Kidney tubule cell (primary cell): ENCODE measurements at regions not wholly inside any gene's neighbourhood (a gene's known extent, or its start where the extent isn't known, plus 50 kb on each side); places are given as distances from the start of the nearest gene placed in this dataset.
"Not testable (repeated sequence)": the region's sequence is repeated elsewhere in the genome, so short reads cannot be mapped to it uniquely, and the experiment has no call there.

ENCODE experiments used
- DNase-seq: peaks from one replicate; pipeline ENCODE4 v3.0.0-alpha.2; 2018; ENCODE audit warnings: low spot score

DNA sequence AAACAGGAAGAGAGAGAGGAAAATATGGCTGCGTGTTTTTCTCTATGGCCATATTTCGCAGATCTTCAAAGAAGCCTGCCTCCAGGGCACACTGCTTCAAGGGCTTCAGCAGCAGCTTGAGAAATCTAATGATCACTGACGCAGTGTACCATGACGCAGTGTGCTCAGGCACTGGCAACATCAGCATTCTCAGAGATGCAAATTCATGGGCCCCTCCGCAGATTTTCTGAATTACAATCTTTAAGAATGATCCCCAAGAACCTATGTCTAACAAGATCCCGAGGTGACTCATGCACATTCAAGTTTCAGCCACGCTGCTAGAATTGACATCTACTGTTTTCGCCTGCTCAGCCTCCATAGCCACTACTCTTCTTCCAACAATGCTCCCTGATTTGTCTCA lies 143.9 kb upstream of the ZNF366 start:
- DNase-seq: no peak

DNA sequence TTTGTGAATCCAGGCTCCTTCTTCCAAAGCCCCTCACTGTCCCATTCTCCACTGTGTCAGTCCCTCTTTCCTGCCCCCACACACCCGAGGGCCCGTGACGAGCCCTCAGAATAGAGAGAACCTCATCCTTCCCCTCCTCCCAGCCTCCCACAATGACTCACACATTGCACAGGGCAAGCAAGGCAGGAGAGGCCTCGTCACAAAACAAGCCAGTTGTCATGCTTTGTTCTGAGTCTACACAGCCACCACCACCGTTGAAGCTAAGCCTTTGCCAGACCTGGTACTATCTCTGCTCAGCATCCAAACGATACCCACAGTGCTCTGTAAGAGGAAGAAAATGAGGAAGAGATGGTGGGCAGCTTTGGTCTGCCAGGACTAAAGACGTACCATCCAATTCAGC lies 142.2 kb upstream of the ZNF366 start:
- no peak for DNase-seq

- DNase-seq: no peak
These were observed 141.3 kb upstream of the ZNF366 start for GRCh38 chr5:72648480-72648879.

- DNase-seq: no peak
These were observed 140.6 kb upstream of the ZNF366 start for GRCh38 chr5:72647806-72648205.

GRCh38 chr5:72646246-72646866 lies 139.1 kb upstream of the ZNF366 start:
- no peak for DNase-seq

GRCh38 chr5:72645064-72645846 lies 138.0 kb upstream of the ZNF366 start:
- no peak for DNase-seq

DNA sequence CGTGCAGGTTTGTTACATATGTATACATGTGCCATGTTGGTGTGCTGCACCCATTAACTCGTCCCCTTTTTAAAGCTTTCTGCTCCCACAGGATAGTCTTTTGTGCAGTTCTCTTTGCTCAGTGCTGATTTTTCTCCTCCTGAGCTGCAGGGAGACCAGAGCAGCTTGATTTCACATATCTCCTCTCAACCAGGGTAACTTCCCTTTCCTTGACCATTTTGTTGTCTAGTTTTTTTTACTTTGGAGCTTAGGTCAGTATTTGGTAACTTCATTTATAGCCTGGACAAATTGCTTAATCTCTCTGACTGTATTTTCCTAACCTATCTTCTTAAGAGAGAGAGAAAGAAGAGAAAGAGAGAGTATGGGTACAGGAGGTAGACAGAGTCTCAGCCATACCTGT lies 137.1 kb upstream of the ZNF366 start:
- no peak for DNase-seq

DNA sequence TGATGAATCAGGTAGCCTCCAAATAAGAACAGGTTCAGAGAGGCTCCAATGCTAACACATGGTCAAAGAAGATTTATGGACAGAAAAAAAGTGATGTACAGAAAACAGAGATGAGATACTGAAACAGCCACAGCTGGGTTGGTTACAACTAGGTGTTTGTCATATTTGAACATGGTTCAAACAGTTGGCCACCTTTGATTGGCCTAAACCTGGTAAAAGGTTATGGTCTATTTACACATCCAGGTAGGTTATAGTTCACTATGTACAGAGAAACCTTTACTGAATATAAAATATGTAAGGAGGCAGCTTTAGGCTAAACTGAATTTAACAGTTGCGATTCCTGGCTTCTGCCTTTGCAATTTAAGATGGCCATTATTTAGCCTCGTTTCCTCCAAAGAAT lies 134.0 kb upstream of the ZNF366 start:
- DNase-seq: no peak

DNA sequence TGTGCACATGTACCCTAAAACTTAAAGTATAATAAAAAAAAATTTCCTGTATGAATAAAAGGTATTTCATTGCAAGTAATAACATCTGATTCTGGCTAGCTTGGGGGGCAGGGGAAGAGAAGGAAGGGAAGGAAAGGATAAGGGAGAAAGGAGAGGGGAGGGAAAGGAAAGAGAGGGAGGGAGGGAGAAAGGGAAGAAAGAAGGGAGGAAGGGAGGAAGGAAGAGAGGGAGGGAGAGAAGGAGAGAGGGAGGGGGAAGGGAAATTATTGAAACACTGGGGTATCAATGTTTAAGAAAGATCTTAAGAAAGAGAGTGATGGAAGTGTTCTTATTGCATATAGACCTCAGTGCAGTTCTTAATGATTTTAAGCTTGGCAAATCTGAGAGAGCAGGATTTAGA lies 129.8 kb upstream of the ZNF366 start:
- DNase-seq: no peak

DNA sequence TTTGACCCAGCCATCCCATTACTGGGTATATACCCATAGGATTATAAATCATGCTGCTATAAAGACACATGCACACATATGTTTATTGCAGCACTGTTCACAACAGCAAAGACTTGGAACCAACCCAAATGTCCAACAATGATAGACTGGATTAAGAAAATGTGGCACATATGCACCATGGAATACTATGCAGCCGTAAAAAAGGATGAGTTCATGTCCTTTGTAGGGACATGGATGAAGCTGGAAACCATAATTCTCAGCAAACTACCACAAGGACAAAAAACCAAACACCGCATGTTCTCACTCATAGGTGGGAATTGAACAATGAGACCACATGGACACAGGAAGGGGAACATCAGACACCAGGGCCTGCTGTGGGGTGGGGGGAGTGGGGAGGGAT lies 129.4 kb upstream of the ZNF366 start:
- not testable (repeated sequence) for DNase-seq

DNA sequence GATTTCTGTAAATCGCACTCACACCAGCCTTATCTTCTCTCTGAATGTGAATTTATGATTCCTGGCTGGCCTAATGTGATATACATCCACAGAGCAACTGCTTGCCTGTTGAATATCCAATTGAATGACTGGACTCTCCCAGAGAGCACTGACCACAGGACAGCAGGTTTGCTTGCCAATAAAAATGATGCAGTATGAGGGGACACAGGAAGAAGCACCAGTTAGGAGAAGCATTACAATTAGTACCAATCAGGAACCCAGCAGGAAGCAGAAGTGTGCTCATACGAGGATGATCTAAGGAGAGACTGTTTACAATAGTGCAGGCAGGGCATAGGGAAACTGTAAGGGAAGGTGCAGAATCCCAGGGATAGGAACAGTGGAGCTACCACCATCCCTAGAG lies 127.2 kb upstream of the ZNF366 start:
- DNase-seq: no peak

DNA sequence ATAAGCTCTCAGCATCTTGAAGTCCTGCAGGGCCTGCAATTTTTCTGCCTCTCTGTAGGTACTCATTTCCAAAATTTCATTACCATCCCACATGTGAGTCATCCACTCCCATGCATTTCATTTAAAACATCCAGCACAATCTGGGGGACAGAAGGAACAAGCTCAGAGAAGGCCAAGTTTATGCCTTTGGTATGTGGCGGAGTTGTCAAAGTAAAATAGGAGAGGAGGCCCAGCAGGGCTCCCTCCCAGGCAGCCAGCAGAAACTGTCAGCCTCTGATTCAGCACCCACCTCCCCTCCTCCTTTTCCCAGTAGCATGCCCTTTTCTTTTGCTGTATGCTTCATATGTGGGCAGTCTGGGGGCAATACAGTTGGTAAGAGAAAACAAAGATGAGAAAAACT lies 126.4 kb upstream of the ZNF366 start:
- no peak for DNase-seq

DNA sequence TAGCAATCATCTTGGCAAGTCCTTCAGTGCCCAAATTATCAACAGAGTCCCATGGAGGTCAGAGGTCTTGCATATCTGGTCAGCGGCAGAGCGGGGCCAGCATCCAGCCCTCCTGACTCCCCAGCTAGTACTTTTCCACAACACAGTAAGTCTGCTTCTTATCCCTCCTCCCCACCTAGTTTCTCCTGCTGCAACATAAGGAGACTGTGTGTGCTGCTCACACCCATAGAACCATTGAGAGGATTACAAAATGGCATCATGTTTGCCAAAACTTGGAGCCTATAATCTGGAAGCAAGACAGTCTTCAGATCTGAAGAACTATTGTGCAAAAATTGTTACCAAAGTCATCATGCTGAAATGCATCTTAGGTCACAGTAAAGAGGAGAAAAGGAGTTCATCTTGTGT lies 125.8 kb upstream of the ZNF366 start:
- no peak for DNase-seq

DNA sequence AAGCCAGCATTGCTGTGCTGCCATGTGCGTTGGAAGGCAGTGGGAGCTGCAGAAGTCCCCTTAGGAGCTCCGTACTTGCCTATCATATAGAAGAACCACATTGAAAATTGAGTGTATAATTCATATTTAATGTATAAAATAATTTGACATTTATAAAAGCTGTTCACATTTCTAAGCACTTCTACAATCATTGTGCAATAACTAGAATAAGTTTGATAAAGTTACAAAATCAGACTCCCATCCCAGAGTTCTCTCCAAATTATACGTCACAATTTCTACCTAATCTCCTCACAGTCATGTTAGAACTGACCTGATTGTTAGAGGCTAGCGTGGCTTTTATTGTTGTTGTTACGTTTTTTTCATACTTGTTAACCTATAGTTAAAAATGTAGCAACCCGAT lies 123.5 kb upstream of the ZNF366 start:
- no peak for DNase-seq

DNA sequence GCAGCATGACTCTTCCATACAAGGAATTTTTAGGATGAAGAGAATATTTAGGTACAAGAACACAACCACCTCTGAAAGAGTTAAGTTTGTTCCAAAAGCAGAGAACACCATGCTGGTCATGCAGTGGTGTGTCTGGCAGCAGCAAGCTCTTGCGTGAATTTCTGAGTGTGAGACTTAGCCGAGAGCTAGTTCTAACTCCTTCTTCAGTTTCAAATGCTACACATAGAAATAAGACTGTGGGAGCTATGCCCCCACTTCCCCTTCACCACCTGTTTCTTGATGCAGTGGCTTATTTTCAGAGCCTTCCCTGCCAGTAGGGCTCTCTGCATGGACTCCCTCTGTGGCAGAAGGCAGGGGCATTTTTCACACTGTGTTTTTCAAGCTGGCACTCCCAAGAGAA lies 122.9 kb upstream of the ZNF366 start:
- no peak for DNase-seq

DNA sequence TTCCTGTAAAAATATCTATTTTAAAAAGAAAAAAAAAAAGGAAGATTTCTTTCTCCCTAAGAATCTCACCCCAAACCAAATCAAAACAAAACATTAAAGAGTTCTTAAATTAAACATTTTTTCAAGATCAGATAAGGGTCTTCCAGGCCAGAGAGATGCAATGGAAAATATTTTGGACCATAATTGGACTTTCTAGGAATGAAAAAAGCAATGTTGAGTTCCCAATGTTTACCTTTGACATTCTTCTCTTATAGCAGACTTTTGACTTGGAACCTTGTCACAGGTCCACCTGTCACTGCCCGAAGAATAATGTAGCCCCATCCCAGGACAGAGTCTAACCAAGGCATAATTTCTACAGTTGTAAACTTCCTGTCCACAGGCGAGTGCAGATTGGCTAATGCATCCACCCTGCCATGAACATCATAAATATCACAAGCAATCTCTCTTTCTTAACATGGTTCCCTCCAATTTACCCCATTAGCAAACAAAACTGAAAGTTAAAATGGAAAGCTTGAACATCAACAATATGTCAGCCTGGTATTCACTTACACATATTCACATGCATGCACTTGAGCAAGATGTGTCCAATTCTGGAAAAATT lies 121.7 kb upstream of the ZNF366 start:
- DNase-seq: no peak

DNA sequence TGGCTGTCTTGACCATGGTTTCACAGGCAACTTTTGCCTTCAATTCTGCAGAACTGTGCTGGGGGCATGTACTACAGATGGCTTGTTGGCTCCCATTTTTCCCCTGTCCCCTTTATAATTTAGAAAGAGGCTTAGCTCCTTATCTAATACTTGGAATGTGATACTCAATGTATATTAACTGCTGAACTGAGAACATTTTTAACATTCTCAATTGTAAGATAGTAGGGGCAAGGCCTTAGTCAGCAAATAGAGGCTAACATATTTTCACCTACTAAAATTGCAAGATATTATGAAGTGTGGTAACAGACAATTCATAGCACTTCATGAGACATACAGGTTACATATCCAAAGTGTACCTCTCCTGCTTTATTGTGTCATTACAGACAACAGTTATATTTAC lies 118.1 kb upstream of the ZNF366 start:
- DNase-seq: no peak

- no peak for DNase-seq
These were observed 117.5 kb upstream of the ZNF366 start for GRCh38 chr5:72624641-72625236.

- DNase-seq: no peak
These were observed 116.7 kb upstream of the ZNF366 start for GRCh38 chr5:72623936-72624335.

DNA sequence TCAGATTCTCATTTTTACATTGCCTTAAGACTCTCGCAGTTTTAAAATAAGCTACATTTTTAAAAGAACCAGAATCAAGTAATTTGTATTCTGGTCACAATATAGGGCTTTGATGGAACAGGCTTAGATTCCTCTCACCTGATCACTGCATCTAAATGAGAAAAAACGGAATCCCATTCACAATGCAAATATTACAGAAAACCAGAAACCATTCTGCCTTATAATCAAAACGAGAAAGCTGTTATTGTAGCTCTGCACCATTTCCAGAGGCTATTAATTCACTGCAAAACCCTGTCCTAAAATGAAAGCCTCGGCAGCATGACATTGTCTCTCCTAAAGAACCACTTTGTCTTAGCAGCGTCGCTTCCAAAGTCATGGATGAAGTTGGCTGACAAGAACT lies 116.1 kb upstream of the ZNF366 start:
- no peak for DNase-seq

- no peak for DNase-seq
These were observed 115.1 kb upstream of the ZNF366 start for GRCh38 chr5:72622170-72622760.

- no peak for DNase-seq
These were observed 114.4 kb upstream of the ZNF366 start for GRCh38 chr5:72621576-72621975.

- DNase-seq: no peak
These were observed 112.5 kb upstream of the ZNF366 start for GRCh38 chr5:72619677-72620076.
